Testis (tissue), 2 donors: ENCODE measurements at regions not wholly inside any gene's neighbourhood (a gene's known extent, or its start where the extent isn't known, plus 50 kb on each side); places are given as distances from the start of the nearest gene placed in this dataset.

ENCODE experiments used
- DNase-seq: peaks from one replicate; pipeline ENCODE4 v3.0.0-alpha.2; 2019
- H3K27ac ChIP-seq, 2 donors: fragments of 200-600 bp; sonication (generic); one replicate each; pipeline ENCODE4 v1.5.1; 2019
- H3K27me3 ChIP-seq: fragments of 200-600 bp; sonication (generic); one replicate; pipeline ENCODE4 v1.5.1; 2019
- H3K36me3 ChIP-seq: fragments of 200-600 bp; sonication (generic); one replicate; pipeline ENCODE4 v1.5.1; 2017; ENCODE audit warnings: low read depth; ENCODE audit errors: missing control alignments
- H3K4me1 ChIP-seq: fragments of 200-600 bp; sonication (generic); one replicate; pipeline ENCODE4 v1.5.1; 2019
- H3K4me3 ChIP-seq, 2 donors: fragments of 200-600 bp; sonication (generic); one replicate each; pipeline ENCODE4 v1.5.1; 2017 to 2019
- H3K9me3 ChIP-seq: fragments of 200-600 bp; sonication (generic); one replicate; pipeline ENCODE4 v1.5.1; 2017
- CTCF ChIP-seq, 3 experiments: fragments of 450-650 bp in 2 of 3; fragments of 200-600 bp in 1 of 3; sonication (generic) in 1 of 3; IDR thresholded peaks; one replicate each; pipeline ENCODE4 v1.5.1; 2016 to 2019; ENCODE audit warnings: antibody characterized with exemption in 3 of 3, mild to moderate bottlenecking in 2 of 3, moderate library complexity in 1 of 3
- POLR2A ChIP-seq: fragments of 450-650 bp; IDR thresholded peaks from one replicate; pipeline ENCODE4 v1.6.1; 2017; ENCODE audit warnings: antibody characterized with exemption, mild to moderate bottlenecking, moderate library complexity
- WGBS, 2 donors: methylation state at CpG; one replicate each; pipeline ENCODE4 v1.1.5; 2018; 5-methylcytosine and 5-hydroxymethylcytosine counted together
- intact Hi-C: fragments of 100-400 bp; cut with DNase I; formaldehyde crosslinking; loops from one replicate; pipeline ENCODE4 v1.15.1; 2023; ENCODE audit warnings: low total_unique reads

GRCh38 chr1:218546314-218546713 lies 201.2 kb downstream of the TGFB2 start:
- TF ChIP-seq CTCF (IDR thresholded peaks at IDR 0.05) (no peak), POLR2A (no peak)
- intact Hi-C loops = no loop called here
- no peak for DNase-seq
- Histone ChIP-seq H3K27me3 (no peaks in the 10 kb centered on the region), H3K27ac (no peak overlapping the region), H3K4me1 (no peaks in the 10 kb centered on the region), H3K9me3 (no peaks in the 10 kb centered on the region), H3K36me3 (no peaks in the 10 kb centered on the region), H3K4me3 (no peak overlapping the region)
- 95 to 100% methylated on average over 1 of the region's 1 CpG for WGBS, 2 donors

- H3K9me3 ChIP-seq = no peaks in the 10 kb centered on the region
- TF ChIP-seq CTCF (IDR thresholded peaks at IDR 0.05) (no peak), POLR2A (no peak)
- H3K36me3 ChIP-seq = no peaks in the 10 kb centered on the region
These were observed 203.0 kb downstream of the TGFB2 start for GRCh38 chr1:218547957-218548730.

GRCh38 chr1:218548764-218549163 lies 203.6 kb downstream of the TGFB2 start:
- DNase-seq = no peak

More at GRCh38 chr1:218547957-218548730, 203.0 kb downstream of the TGFB2 start:
- WGBS, 2 donors = 91 to 95% methylated on average over 9 to 10 of the region's 10 CpGs
- intact Hi-C loops = no loop called here
- H3K27ac ChIP-seq = no peak overlapping the region
- no peak overlapping the region for H3K4me3 ChIP-seq
- no peaks in the 10 kb centered on the region for H3K4me1 ChIP-seq
- H3K27me3 ChIP-seq = no peaks in the 10 kb centered on the region
- DNase-seq = no peak

GRCh38 chr1:218553197-218553596 lies 208.1 kb downstream of the TGFB2 start:
- 79 to 83% methylated on average over 2 of the region's 2 CpGs for WGBS, 2 donors
- intact Hi-C loops = no loop called here
- no peak overlapping the region for H3K4me3 ChIP-seq
- TF ChIP-seq POLR2A (no peak), CTCF (IDR thresholded peaks at IDR 0.05) (no peak)
- no peak overlapping the region for H3K27ac ChIP-seq
- no peaks in the 10 kb centered on the region for H3K36me3 ChIP-seq
- DNase-seq = no peak
- no peaks in the 10 kb centered on the region for H3K4me1 ChIP-seq
- no peaks in the 10 kb centered on the region for H3K27me3 ChIP-seq
- H3K9me3 ChIP-seq = no peaks in the 10 kb centered on the region

More at GRCh38 chr1:218548764-218549163, 203.6 kb downstream of the TGFB2 start:
- Histone ChIP-seq H3K27ac (no peak overlapping the region), H3K9me3 (no peaks in the 10 kb centered on the region), H3K4me1 (no peaks in the 10 kb centered on the region), H3K36me3 (no peaks in the 10 kb centered on the region), H3K4me3 (no peak overlapping the region), H3K27me3 (no peaks in the 10 kb centered on the region)
- 92 to 95% methylated on average over 4 of the region's 4 CpGs for WGBS, 2 donors
- no peak for TF ChIP-seq CTCF (IDR thresholded peaks at IDR 0.05)
- no peak for TF ChIP-seq POLR2A
- intact Hi-C loops = no loop called here

- Histone ChIP-seq H3K27me3 (no peaks in the 10 kb centered on the region), H3K4me3 (no peak overlapping the region), H3K36me3 (no peaks in the 10 kb centered on the region), H3K27ac (no peak overlapping the region), H3K9me3 (no peaks in the 10 kb centered on the region), H3K4me1 (no peaks in the 10 kb centered on the region)
- DNase-seq = no peak
- TF ChIP-seq CTCF (IDR thresholded peaks at IDR 0.05) (no peak), POLR2A (no peak)
- intact Hi-C loops = no loop called here
These were observed 210.9 kb downstream of the TGFB2 start for GRCh38 chr1:218556016-218556415.
